Left lung (tissue), 4 donors: ENCODE measurements at regions not wholly inside any gene's neighbourhood (a gene's known extent, or its start where the extent isn't known, plus 50 kb on each side); places are given as distances from the start of the nearest gene placed in this dataset.

ENCODE experiments used
- ATAC-seq: fragments of 200-7000 bp; cut with Tn5 transposase; one replicate; pipeline ENCODE4 v1.9.1; 2020; ENCODE audit warnings: moderate library complexity
- DNase-seq, 4 donors: peaks; one replicate each; pipeline ENCODE4 v3.0.0-alpha.2; 2013 to 2020
- H3K27ac ChIP-seq, 2 donors: fragments of 200-600 bp; sonication (generic) in 1 of 2; one replicate each; pipeline versions ENCODE4 v1.5.0 to v1.8.0; 2020 to 2021
- H3K27me3 ChIP-seq, 2 donors: fragments of 200-600 bp; sonication (generic) in 1 of 2; one replicate each; pipeline versions ENCODE4 v1.5.0 to v1.8.0; 2020 to 2021
- H3K36me3 ChIP-seq, 2 donors: fragments of 200-600 bp; sonication (generic) in 1 of 2; one replicate each; pipeline versions ENCODE4 v1.5.0 to v1.8.0; 2020 to 2021
- H3K4me1 ChIP-seq, 2 donors: fragments of 200-600 bp; one replicate each; pipeline ENCODE4 v1.8.0; 2021
- H3K4me3 ChIP-seq, 2 donors: fragments of 200-600 bp; sonication (generic) in 1 of 2; one replicate each; pipeline versions ENCODE4 v1.5.0 to v1.8.0; 2020 to 2021; ENCODE audit warnings: mild to moderate bottlenecking in 1 of 2
- H3K9me3 ChIP-seq, 2 donors: fragments of 200-600 bp; sonication (generic) in 1 of 2; one replicate each; pipeline versions ENCODE4 v1.5.0 to v1.8.0; 2020 to 2021
- intact Hi-C, 2 donors: fragments of 100-400 bp; cut with DNase I; formaldehyde crosslinking; loops; one replicate each; pipeline versions ENCODE4 v1.11.2 to v1.14.2; 2022
- TF ChIP-seq, protein P1 (sequence below), 2 donors: fragments of 200-600 bp; sonication (generic) in 1 of 2; IDR thresholded peaks; one replicate each; pipeline versions ENCODE4 v1.5.0 to v1.8.0; 2021; ENCODE audit warnings: antibody characterized with exemption in 2 of 2
- donor health status: DM: no; HTN: yes; CAD: no.
- donor health status: DM: no; HTN: no; CAD: no.

DNA sequence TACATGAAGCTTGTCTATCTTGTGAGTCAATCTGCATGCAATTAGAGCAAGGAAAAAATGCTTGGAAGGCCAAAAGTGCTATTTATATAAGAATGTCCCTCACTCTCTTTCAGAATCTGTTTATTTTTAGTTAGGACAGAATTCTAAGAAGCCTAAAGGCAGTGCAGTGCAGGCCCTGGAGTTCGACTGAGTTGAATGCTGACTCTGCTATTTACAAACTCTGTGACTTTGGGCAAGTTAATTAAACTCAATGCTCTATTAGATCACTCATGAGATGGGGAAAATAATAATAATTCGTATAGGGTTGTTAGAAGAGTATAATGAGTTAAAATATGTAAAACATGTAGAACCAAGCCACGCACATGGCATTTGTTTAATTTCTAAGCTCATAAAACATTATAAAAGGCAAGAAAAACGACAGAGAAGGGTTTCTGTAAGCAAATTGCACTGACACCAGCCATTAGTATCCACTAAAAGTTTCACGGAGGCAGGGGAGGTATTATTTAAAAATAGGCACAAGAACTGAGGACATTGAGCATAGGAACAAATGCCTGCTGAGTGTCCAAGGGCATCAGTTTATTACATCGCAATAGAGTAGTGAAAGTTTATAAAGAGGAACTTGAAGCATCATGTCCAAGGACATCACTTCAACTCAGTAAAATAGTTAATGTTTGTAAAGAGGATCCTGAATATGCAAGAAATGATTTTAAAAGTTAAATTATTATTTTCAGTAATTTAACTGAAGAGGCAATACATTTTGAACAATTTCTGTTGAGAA, 115.0 kb upstream of the INPP4B start:
- peaks cover 0 to 4% of the 10 kb centered on the region in 2 donors for H3K4me1 ChIP-seq
- intact Hi-C loops, result no loop called here

DNA sequence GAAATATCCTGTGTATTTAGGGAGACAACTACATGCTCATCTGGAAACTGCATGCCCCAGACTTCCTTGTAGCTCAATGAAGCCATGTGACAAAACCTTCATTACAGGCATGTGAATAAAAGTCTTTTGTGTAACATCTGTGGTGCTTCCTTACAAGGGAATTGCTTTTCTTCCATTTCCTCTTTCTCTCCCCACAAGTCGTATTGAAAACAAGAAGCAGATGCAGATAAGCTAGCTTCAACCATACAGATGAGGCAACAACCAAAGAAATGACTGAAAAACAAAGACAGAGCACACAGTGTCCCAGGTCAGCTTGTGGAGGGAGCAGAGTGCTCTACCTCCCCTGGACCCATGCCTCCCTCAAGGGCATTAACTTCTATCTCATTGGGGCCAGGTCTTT, 115.8 kb upstream of the INPP4B start:
- Histone ChIP-seq H3K4me3 (no peak overlapping the region), H3K36me3 (no peaks in the 10 kb centered on the region), H3K9me3 (no peaks in the 10 kb centered on the region), H3K27ac (peak overlapping the region in 1 of 2 donors; percentile 46), H3K4me1 (peaks cover 0 to 4% of the 10 kb centered on the region in 2 donors), H3K27me3 (no peaks in the 10 kb centered on the region)
- ATAC-seq (peak; percentile 65), DNase-seq (no peak)
- TF ChIP-seq, protein P1, sequence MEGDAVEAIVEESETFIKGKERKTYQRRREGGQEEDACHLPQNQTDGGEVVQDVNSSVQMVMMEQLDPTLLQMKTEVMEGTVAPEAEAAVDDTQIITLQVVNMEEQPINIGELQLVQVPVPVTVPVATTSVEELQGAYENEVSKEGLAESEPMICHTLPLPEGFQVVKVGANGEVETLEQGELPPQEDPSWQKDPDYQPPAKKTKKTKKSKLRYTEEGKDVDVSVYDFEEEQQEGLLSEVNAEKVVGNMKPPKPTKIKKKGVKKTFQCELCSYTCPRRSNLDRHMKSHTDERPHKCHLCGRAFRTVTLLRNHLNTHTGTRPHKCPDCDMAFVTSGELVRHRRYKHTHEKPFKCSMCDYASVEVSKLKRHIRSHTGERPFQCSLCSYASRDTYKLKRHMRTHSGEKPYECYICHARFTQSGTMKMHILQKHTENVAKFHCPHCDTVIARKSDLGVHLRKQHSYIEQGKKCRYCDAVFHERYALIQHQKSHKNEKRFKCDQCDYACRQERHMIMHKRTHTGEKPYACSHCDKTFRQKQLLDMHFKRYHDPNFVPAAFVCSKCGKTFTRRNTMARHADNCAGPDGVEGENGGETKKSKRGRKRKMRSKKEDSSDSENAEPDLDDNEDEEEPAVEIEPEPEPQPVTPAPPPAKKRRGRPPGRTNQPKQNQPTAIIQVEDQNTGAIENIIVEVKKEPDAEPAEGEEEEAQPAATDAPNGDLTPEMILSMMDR (IDR thresholded peaks at IDR 0.05), result no peak
- intact Hi-C loops, result no loop called here

More for the DNA sequence above, 115.0 kb upstream of the INPP4B start:
- H3K4me3 ChIP-seq, result no peak overlapping the region
- H3K27me3 ChIP-seq, result no peaks in the 10 kb centered on the region
- no peak for DNase-seq
- H3K27ac ChIP-seq, result peak overlapping the region in 1 of 2 donors; percentile 46
- H3K9me3 ChIP-seq, result no peaks in the 10 kb centered on the region
- no peaks in the 10 kb centered on the region for H3K36me3 ChIP-seq
- ATAC-seq, result peak; percentile 43
- TF ChIP-seq, protein P1 (IDR thresholded peaks at IDR 0.05), result no peak

GRCh38 chr4:142974328-142974727, 128.2 kb upstream of the INPP4B start:
- TF ChIP-seq, protein P1 (IDR thresholded peaks at IDR 0.05), result no peak
- intact Hi-C loops, result no loop called here
- no peaks in the 10 kb centered on the region for H3K9me3 ChIP-seq
- no peak overlapping the region for H3K4me3 ChIP-seq
- H3K27me3 ChIP-seq, result no peaks in the 10 kb centered on the region
- H3K27ac ChIP-seq, result no peak overlapping the region
- H3K36me3 ChIP-seq, result no peaks in the 10 kb centered on the region
- no peaks in the 10 kb centered on the region for H3K4me1 ChIP-seq
- no peak for DNase-seq
- ATAC-seq, result no peak

- TF ChIP-seq, protein P1 (IDR thresholded peaks at IDR 0.05), result no peak
- intact Hi-C loops, result no loop called here
- ATAC-seq, result no peak
- Histone ChIP-seq H3K9me3 (no peaks in the 10 kb centered on the region), H3K4me1 (no peaks in the 10 kb centered on the region), H3K27me3 (no peaks in the 10 kb centered on the region), H3K36me3 (no peaks in the 10 kb centered on the region), H3K27ac (no peak overlapping the region), H3K4me3 (no peak overlapping the region)
- DNase-seq, result no peak
Observed at GRCh38 chr4:142975618-142976017, 129.5 kb upstream of the INPP4B start.

- H3K36me3 ChIP-seq, result no peaks in the 10 kb centered on the region
- intact Hi-C loops, result no loop called here
- ATAC-seq (no peak), DNase-seq (no peak)
- H3K4me1 ChIP-seq, result no peaks in the 10 kb centered on the region
- H3K9me3 ChIP-seq, result no peaks in the 10 kb centered on the region
- no peak overlapping the region for H3K4me3 ChIP-seq
- no peak overlapping the region for H3K27ac ChIP-seq
- H3K27me3 ChIP-seq, result no peaks in the 10 kb centered on the region
- TF ChIP-seq, protein P1 (IDR thresholded peaks at IDR 0.05), result no peak
Observed at GRCh38 chr4:142976482-142976881, 130.4 kb upstream of the INPP4B start.
